LHCN-M2 (cell line): ENCODE measurements at regions not wholly inside any gene's neighbourhood (a gene's known extent, or its start where the extent isn't known, plus 50 kb on each side); places are given as distances from the start of the nearest gene placed in this dataset.
"Not testable (repeated sequence)": the region's sequence is repeated elsewhere in the genome, so short reads cannot be mapped to it uniquely, and the experiment has no call there.

Source experiments
- DNase-seq: peaks from one replicate; pipeline ENCODE4 v3.0.0-alpha.2; 2012; ENCODE audit warnings: low read depth

- no peak for DNase-seq
These were observed 542.8 kb downstream of the GRXCR1 start for GRCh38 chr4:43435291-43435690.

- no peak for DNase-seq
These were observed 560.4 kb downstream of the GRXCR1 start for GRCh38 chr4:43452948-43453347.

- peak; percentile 81 for DNase-seq
These were observed 563.9 kb downstream of the GRXCR1 start for GRCh38 chr4:43456383-43456782.

- DNase-seq = no peak
These were observed 565.4 kb downstream of the GRXCR1 start for GRCh38 chr4:43457866-43458265.

- no peak for DNase-seq
These were observed 565.8 kb downstream of the GRXCR1 start for GRCh38 chr4:43458293-43458692.

- no peak for DNase-seq
These were observed 579.4 kb downstream of the GRXCR1 start for GRCh38 chr4:43471950-43472349.

- DNase-seq = no peak
These were observed 589.0 kb downstream of the GRXCR1 start for GRCh38 chr4:43481526-43481925.

- DNase-seq = peak; percentile 32
These were observed 592.7 kb downstream of the GRXCR1 start for GRCh38 chr4:43485196-43485595.

GRCh38 chr4:43496188-43496587 lies 603.7 kb downstream of the GRXCR1 start:
- DNase-seq = no peak

GRCh38 chr4:43496602-43497001 lies 604.1 kb downstream of the GRXCR1 start:
- DNase-seq = no peak

GRCh38 chr4:43505823-43506222 lies 613.3 kb downstream of the GRXCR1 start:
- DNase-seq = not testable (repeated sequence)

- DNase-seq = no peak
These were observed 619.7 kb downstream of the GRXCR1 start for GRCh38 chr4:43512253-43512652.

GRCh38 chr4:43525646-43526045 lies 633.1 kb downstream of the GRXCR1 start:
- no peak for DNase-seq

- no peak for DNase-seq
These were observed 655.0 kb downstream of the GRXCR1 start for GRCh38 chr4:43547561-43547960.

- DNase-seq = no peak
These were observed 658.6 kb downstream of the GRXCR1 start for GRCh38 chr4:43550981-43551627.

- DNase-seq = no peak
These were observed 663.7 kb downstream of the GRXCR1 start for GRCh38 chr4:43556262-43556661.

GRCh38 chr4:43560047-43560446 lies 667.5 kb downstream of the GRXCR1 start:
- no peak for DNase-seq

- no peak for DNase-seq
These were observed 671.6 kb downstream of the GRXCR1 start for GRCh38 chr4:43564107-43564506.

GRCh38 chr4:43564591-43564990 lies 672.1 kb downstream of the GRXCR1 start:
- peak; percentile 12 for DNase-seq

- no peak for DNase-seq
These were observed 675.1 kb downstream of the GRXCR1 start for GRCh38 chr4:43567644-43568043.

- DNase-seq = no peak
These were observed 694.3 kb downstream of the GRXCR1 start for GRCh38 chr4:43586813-43587212.

GRCh38 chr4:43587758-43588157 lies 695.2 kb downstream of the GRXCR1 start:
- no peak for DNase-seq

- no peak for DNase-seq
These were observed 714.9 kb downstream of the GRXCR1 start for GRCh38 chr4:43607400-43607799.

- no peak for DNase-seq
These were observed 715.4 kb downstream of the GRXCR1 start for GRCh38 chr4:43607827-43608461.
